BJ (cell line): ENCODE measurements at regions not wholly inside any gene's neighbourhood (a gene's known extent, or its start where the extent isn't known, plus 50 kb on each side); places are given as distances from the start of the nearest gene placed in this dataset.

Experiments used
- CTCF ChIA-PET: fragments of 350-600 bp; formaldehyde crosslinking; extraction: SDS; loops from one replicate; lab custom pipeline; 2021; ENCODE audit warnings: antibody characterized with exemption, inconsistent platforms; lab: Yijun Ruan, JAX
- POLR2A ChIA-PET: fragments of 300-600 bp; sonication (Branson Sonifier 250); formaldehyde crosslinking; extraction: SDS; loops from one replicate; lab custom pipeline; 2021; ENCODE audit warnings: antibody characterized with exemption; lab: Charles Lee
- DNase-seq: peaks from one replicate; pipeline ENCODE4 v3.0.0-alpha.2; 2011; ENCODE audit warnings: low read depth
- H3K27me3 ChIP-seq: 2 replicates; pipeline ENCODE4 v1.6.0; 2011; ENCODE audit warnings: low read length; ENCODE audit not compliant: control insufficient read depth, insufficient read depth
- H3K36me3 ChIP-seq: 2 replicates; pipeline ENCODE4 v1.5.1; 2011; ENCODE audit warnings: low read length; ENCODE audit not compliant: control insufficient read depth, insufficient read depth
- H3K4me3 ChIP-seq: 2 replicates; pipeline ENCODE4 v1.5.1; 2011; ENCODE audit warnings: low read depth, mild to moderate bottlenecking, control low read depth, low read length
- TF ChIP-seq, protein P1 (sequence below): IDR thresholded peaks from 2 replicates; pipeline ENCODE4 v1.5.1; 2011; ENCODE audit warnings: low read depth, mild to moderate bottlenecking, control low read depth, inconsistent platforms, low read length, moderate library complexity; ENCODE audit not compliant: insufficient read depth

DNA sequence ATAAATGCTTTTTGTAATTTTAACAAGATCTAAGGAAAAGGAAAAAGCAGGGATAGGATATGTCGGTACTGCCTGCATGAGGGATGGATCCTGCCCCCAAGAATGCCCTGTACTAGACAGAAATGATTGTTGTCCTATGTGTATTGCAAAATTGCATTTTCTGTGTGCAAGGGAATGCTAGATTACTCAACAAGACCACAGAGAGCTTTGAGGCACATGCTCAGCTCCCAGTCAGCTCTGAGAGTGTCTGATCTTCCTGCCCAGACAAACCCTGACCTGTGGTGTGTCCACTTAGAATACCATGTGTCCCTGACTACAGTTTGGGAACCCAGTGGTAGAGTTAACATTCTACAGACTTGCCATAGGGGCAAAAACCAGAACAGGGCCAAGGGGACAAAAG, 129.2 kb upstream of the PAK3 start:
- no peak overlapping the region for H3K4me3 ChIP-seq
- POLR2A ChIA-PET, result no interaction called here
- no peaks in the 10 kb centered on the region for H3K27me3 ChIP-seq
- H3K36me3 ChIP-seq, result no peaks in the 10 kb centered on the region
- TF ChIP-seq, protein P1, sequence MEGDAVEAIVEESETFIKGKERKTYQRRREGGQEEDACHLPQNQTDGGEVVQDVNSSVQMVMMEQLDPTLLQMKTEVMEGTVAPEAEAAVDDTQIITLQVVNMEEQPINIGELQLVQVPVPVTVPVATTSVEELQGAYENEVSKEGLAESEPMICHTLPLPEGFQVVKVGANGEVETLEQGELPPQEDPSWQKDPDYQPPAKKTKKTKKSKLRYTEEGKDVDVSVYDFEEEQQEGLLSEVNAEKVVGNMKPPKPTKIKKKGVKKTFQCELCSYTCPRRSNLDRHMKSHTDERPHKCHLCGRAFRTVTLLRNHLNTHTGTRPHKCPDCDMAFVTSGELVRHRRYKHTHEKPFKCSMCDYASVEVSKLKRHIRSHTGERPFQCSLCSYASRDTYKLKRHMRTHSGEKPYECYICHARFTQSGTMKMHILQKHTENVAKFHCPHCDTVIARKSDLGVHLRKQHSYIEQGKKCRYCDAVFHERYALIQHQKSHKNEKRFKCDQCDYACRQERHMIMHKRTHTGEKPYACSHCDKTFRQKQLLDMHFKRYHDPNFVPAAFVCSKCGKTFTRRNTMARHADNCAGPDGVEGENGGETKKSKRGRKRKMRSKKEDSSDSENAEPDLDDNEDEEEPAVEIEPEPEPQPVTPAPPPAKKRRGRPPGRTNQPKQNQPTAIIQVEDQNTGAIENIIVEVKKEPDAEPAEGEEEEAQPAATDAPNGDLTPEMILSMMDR, result no peak
- CTCF ChIA-PET, result no interaction called here
- no peak for DNase-seq

- no peak overlapping the region for H3K4me3 ChIP-seq
- ChIA-PET POLR2A (no interaction called here), CTCF (no interaction called here)
- TF ChIP-seq, protein P1, result no peak
- H3K36me3 ChIP-seq, result no peaks in the 10 kb centered on the region
- DNase-seq, result no peak
- no peaks in the 10 kb centered on the region for H3K27me3 ChIP-seq
Observed at GRCh38 chrX:110966091-110966454, 129.9 kb upstream of the PAK3 start.

DNA sequence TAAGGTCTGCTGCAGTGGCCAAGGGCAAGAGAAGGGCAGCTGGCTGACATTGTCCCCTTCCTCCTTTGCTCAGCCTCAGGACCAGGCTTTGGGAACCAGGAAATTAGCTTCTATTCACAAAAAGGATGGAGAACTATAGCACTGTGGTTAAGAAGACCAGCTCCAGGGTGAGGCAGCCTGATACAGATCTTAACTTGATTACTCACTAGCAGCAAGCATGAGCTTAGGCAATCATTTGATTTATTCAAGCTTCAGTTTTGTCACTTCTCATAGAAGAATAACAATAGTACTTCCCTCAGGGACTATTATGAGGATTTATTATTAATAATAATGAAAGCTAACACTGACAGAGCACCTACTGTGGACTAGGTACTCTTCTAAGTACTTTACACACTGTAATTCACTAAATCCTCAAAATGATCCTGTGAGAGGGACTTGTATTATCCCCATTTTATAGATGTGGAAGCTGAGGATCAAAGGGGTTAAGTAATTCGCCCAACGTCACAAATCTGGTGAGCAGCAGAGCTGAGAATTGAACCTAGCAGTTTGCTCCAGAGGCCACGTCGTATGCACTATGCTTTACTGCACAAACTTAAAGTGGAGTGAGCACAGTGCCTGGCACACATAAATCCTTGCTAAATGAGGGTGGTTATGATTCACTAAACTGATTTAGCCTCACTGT, 130.4 kb upstream of the PAK3 start:
- POLR2A ChIA-PET, result no interaction called here
- Histone ChIP-seq H3K27me3 (no peaks in the 10 kb centered on the region), H3K36me3 (no peaks in the 10 kb centered on the region), H3K4me3 (no peak overlapping the region)
- TF ChIP-seq, protein P1, result no peak
- CTCF ChIA-PET, result no interaction called here
- DNase-seq, result no peak

DNA sequence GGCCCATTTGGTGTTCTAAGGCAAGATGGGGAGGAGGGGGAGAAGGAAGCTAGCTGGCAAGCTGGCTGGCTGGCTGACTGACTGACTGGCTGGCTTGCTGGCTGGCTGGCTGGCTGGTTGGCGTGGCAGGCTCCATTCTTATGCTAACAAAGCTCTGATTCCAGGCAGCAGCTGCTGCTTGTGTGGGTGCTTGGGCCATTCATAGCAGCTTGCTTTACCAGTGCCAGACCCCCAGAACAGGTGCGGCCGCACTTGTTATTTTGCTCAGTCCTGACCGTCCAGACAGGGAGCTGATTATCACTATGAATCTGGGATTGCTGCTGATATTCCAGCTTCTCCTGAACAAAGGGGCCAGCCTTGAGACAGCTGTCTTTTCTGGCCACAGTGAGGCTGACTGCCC, 131.2 kb upstream of the PAK3 start:
- Histone ChIP-seq H3K4me3 (no peak overlapping the region), H3K27me3 (no peaks in the 10 kb centered on the region), H3K36me3 (no peaks in the 10 kb centered on the region)
- DNase-seq, result no peak
- TF ChIP-seq, protein P1, result no peak
- ChIA-PET CTCF (no interaction called here), POLR2A (no interaction called here)

DNA sequence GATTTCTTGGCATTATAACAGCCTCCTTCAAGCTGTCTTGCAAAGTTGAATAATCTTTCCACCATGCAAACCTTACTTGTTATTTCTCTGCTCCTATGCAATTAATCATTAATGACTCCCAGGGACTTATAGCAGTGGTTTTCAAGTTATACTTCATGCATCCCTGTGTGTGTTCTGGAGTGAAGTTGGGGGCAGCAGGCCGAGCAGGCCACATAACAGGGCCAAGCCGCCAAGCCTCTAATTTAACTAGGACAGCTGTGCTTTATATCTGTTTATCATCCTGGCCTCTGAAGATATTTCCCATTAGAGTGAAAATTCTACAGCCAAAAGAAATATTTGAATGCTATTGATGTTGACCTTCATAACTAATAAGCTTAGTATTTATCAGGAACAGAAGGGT, 133.5 kb upstream of the PAK3 start:
- TF ChIP-seq, protein P1, result no peak
- no peak for DNase-seq
- Histone ChIP-seq H3K4me3 (no peak overlapping the region), H3K27me3 (no peaks in the 10 kb centered on the region), H3K36me3 (no peaks in the 10 kb centered on the region)
- CTCF ChIA-PET, result no interaction called here
- POLR2A ChIA-PET, result no interaction called here
